Fibroblast of lung (primary cell): ENCODE measurements at regions not wholly inside any gene's neighbourhood (a gene's known extent, or its start where the extent isn't known, plus 50 kb on each side); places are given as distances from the start of the nearest gene placed in this dataset.
"Not testable (repeated sequence)": the region's sequence is repeated elsewhere in the genome, so short reads cannot be mapped to it uniquely, and the experiment has no call there.

ENCODE experiments used
- DNase-seq, 2 donors: peaks; one replicate each; pipeline versions ENCODE4 v3.0.0 to v3.0.0-alpha.2; 2010; ENCODE audit warnings: low read depth in 2 of 2
- H2AFZ ChIP-seq: 2 replicates; pipeline ENCODE4 v1.5.1; 2012; ENCODE audit warnings: low read length, control low read depth, inconsistent platforms
- H3K27ac ChIP-seq: 2 replicates; pipeline ENCODE4 v1.5.1; 2011; ENCODE audit warnings: low read length, control low read depth; ENCODE audit not compliant: insufficient read depth
- H3K27me3 ChIP-seq: 2 replicates; pipeline ENCODE4 v1.5.1; 2011; ENCODE audit warnings: mild to moderate bottlenecking, low read length; ENCODE audit not compliant: control insufficient read depth, insufficient read depth
- H3K36me3 ChIP-seq: 2 replicates; pipeline ENCODE4 v1.5.1; 2011; ENCODE audit warnings: low read length; ENCODE audit not compliant: control insufficient read depth, insufficient read depth
- H3K4me1 ChIP-seq: 2 replicates; pipeline ENCODE4 v1.5.1; 2011; ENCODE audit warnings: low read length; ENCODE audit not compliant: control insufficient read depth, insufficient read depth; ENCODE audit errors: extremely low read depth
- H3K4me2 ChIP-seq: 2 replicates; pipeline ENCODE4 v1.5.1; 2011; ENCODE audit warnings: low read length, control low read depth; ENCODE audit not compliant: insufficient read depth; ENCODE audit errors: extremely low read depth
- H3K4me3 ChIP-seq, 4 experiments: fragments of 200-600 bp in 1 of 4; sonication (generic) in 1 of 4; replicated peaks in 1 of 4; 2 replicates each; pipeline ENCODE4 v1.5.1; 2011 to 2016; ENCODE audit warnings: low read length in 4 of 4, low read depth in 3 of 4, mild to moderate bottlenecking in 3 of 4, control low read depth in 2 of 4, inconsistent platforms in 1 of 4, mixed read lengths in 1 of 4; ENCODE audit not compliant: insufficient read depth in 1 of 4; ENCODE audit errors: control extremely low read depth in 1 of 4
- H3K79me2 ChIP-seq: 2 replicates; pipeline ENCODE4 v1.5.1; 2012; ENCODE audit warnings: mild to moderate bottlenecking, low read length, inconsistent platforms; ENCODE audit not compliant: control insufficient read depth, insufficient read depth
- H3K9ac ChIP-seq: 2 replicates; pipeline ENCODE4 v1.5.1; 2011; ENCODE audit warnings: mild to moderate bottlenecking, low read length, control low read depth; ENCODE audit not compliant: insufficient read depth
- H3K9me3 ChIP-seq: 2 replicates; pipeline ENCODE4 v1.5.1; 2012; ENCODE audit warnings: low read depth, low read length; ENCODE audit not compliant: control insufficient read depth, insufficient read depth
- H4K20me1 ChIP-seq: 2 replicates; pipeline ENCODE4 v1.5.1; 2011; ENCODE audit warnings: low read length; ENCODE audit not compliant: control insufficient read depth, insufficient read depth; ENCODE audit errors: extremely low read depth
- CTCF ChIP-seq, 2 donors: IDR thresholded peaks in 1 of 2; conservative IDR thresholded peaks in 1 of 2; 1 replicate in 1 of 2; 2 replicates in 1 of 2; pipeline ENCODE4 v1.5.1; 2011 to 2012; ENCODE audit warnings: low read length in 2 of 2, control low read depth in 1 of 2, inconsistent platforms in 1 of 2, low read depth in 1 of 2, mild to moderate bottlenecking in 1 of 2
- EZH2 ChIP-seq: IDR thresholded peaks from 2 replicates; pipeline ENCODE4 v1.5.1; 2012; ENCODE audit warnings: low read length, control low read depth, mild to moderate bottlenecking; ENCODE audit errors: missing control alignments

GRCh38 chr3:4198491-4198890, 104.7 kb upstream of the SETMAR start:
- Histone ChIP-seq H3K4me3 (no peak overlapping the region), H3K9ac (no peak overlapping the region), H3K9me3 (no peaks in the 10 kb centered on the region), H4K20me1 (no peaks in the 10 kb centered on the region), H3K79me2 (no peaks in the 10 kb centered on the region), H3K4me1 (no peaks in the 10 kb centered on the region), H3K27me3 (no peaks in the 10 kb centered on the region), H3K27ac (no peak overlapping the region), H3K36me3 (no peaks in the 10 kb centered on the region), H3K4me2 (no peak overlapping the region), H2AFZ (no peak overlapping the region)
- TF ChIP-seq EZH2, result no peak
- TF ChIP-seq CTCF (conservative IDR thresholded peaks at IDR 0.05 in 1 of 2, IDR thresholded peaks at IDR 0.05 in 1 of 2; ENCODE audit: low read depth in 1 of 2, low read length in 2 of 2), result no peak
- no peak for DNase-seq

GRCh38 chr3:4204776-4205175, 98.4 kb upstream of the SETMAR start:
- H3K9ac ChIP-seq, result not testable (repeated sequence)

GRCh38 chr3:4207672-4208071, 95.5 kb upstream of the SETMAR start:
- no peak overlapping the region for H3K4me2 ChIP-seq

More at GRCh38 chr3:4204776-4205175, 98.4 kb upstream of the SETMAR start:
- not testable (repeated sequence) for H3K9me3 ChIP-seq, H3K27me3 ChIP-seq, H3K27ac ChIP-seq, H3K4me3 ChIP-seq, H4K20me1 ChIP-seq, H3K4me2 ChIP-seq, H3K79me2 ChIP-seq, H3K36me3 ChIP-seq, H3K4me1 ChIP-seq, DNase-seq, H2AFZ ChIP-seq

More at GRCh38 chr3:4207672-4208071, 95.5 kb upstream of the SETMAR start:
- TF ChIP-seq CTCF (conservative IDR thresholded peaks at IDR 0.05 in 1 of 2, IDR thresholded peaks at IDR 0.05 in 1 of 2; ENCODE audit: low read depth in 1 of 2, low read length in 2 of 2) (no peak), EZH2 (no peak)
- no peaks in the 10 kb centered on the region for H3K36me3 ChIP-seq
- no peak overlapping the region for H3K4me3 ChIP-seq
- H3K9me3 ChIP-seq, result no peaks in the 10 kb centered on the region
- DNase-seq, result no peak
- no peaks in the 10 kb centered on the region for H3K27me3 ChIP-seq
- H3K4me1 ChIP-seq, result no peaks in the 10 kb centered on the region
- no peak overlapping the region for H3K9ac ChIP-seq
- no peak overlapping the region for H2AFZ ChIP-seq
- H3K79me2 ChIP-seq, result no peaks in the 10 kb centered on the region
- H4K20me1 ChIP-seq, result no peaks in the 10 kb centered on the region
- H3K27ac ChIP-seq, result no peak overlapping the region
